GM12865 (cell line): ENCODE measurements at regions not wholly inside any gene's neighbourhood (a gene's known extent, or its start where the extent isn't known, plus 50 kb on each side); places are given as distances from the start of the nearest gene placed in this dataset.

Source experiments
- DNase-seq: peaks from one replicate; pipeline ENCODE4 v3.0.0; 2010; ENCODE audit warnings: low read depth
- H3K4me3 ChIP-seq: 2 replicates; pipeline ENCODE4 v1.5.1; 2011; ENCODE audit warnings: mild to moderate bottlenecking, low read depth, low read length, control low read depth
- CTCF ChIP-seq: IDR thresholded peaks from 2 replicates; pipeline ENCODE4 v1.5.1; 2011; ENCODE audit warnings: low read length, control low read depth, low read depth, inconsistent platforms; ENCODE audit not compliant: insufficient read depth; ENCODE audit errors: missing control alignments

- DNase-seq = no peak
- no peak overlapping the region for H3K4me3 ChIP-seq
- TF ChIP-seq CTCF = no peak
These were observed 434.1 kb downstream of the PLK2 start for GRCh38 chr5:58025809-58026208.

- no peak for TF ChIP-seq CTCF
- DNase-seq = no peak
- no peak overlapping the region for H3K4me3 ChIP-seq
These were observed 435.7 kb downstream of the PLK2 start for GRCh38 chr5:58024151-58024550.

- TF ChIP-seq CTCF = no peak
- DNase-seq = no peak
- no peak overlapping the region for H3K4me3 ChIP-seq
These were observed 437.8 kb downstream of the PLK2 start for GRCh38 chr5:58022055-58022454.

- no peak for TF ChIP-seq CTCF
- no peak overlapping the region for H3K4me3 ChIP-seq
- DNase-seq = no peak
These were observed 438.4 kb downstream of the PLK2 start for GRCh38 chr5:58021466-58021865.

GRCh38 chr5:58019614-58020013 lies 440.3 kb downstream of the PLK2 start:
- no peak overlapping the region for H3K4me3 ChIP-seq
- no peak for DNase-seq
- no peak for TF ChIP-seq CTCF

- no peak for TF ChIP-seq CTCF
- DNase-seq = no peak
- H3K4me3 ChIP-seq = no peak overlapping the region
These were observed 441.9 kb downstream of the PLK2 start for GRCh38 chr5:58018016-58018415.

GRCh38 chr5:58016877-58017276 lies 443.0 kb downstream of the PLK2 start:
- H3K4me3 ChIP-seq = no peak overlapping the region
- no peak for DNase-seq
- no peak for TF ChIP-seq CTCF
